Spleen (tissue), 11 donors: ENCODE measurements at regions not wholly inside any gene's neighbourhood (a gene's known extent, or its start where the extent isn't known, plus 50 kb on each side); places are given as distances from the start of the nearest gene placed in this dataset.

Experiments used
- DNase-seq: peaks from one replicate; pipeline ENCODE4 v3.0.0-alpha.2; 2020
- H3K27ac ChIP-seq, 8 donors: fragments of 200-600 bp; sonication (generic) in 7 of 8; 1 replicate in 4 of 8; 2 replicates in 4 of 8; pipeline versions ENCODE4 v1.5.0 to v1.8.0; 2016 to 2021; ENCODE audit warnings: inconsistent platforms in 4 of 8, mild to moderate bottlenecking in 4 of 8, moderate library complexity in 1 of 8
- H3K27me3 ChIP-seq, 7 donors: fragments of 200-600 bp; sonication (generic) in 6 of 7; replicated peaks in 1 of 7; 1 replicate in 4 of 7; 2 replicates in 3 of 7; pipeline versions ENCODE4 v1.5.0 to v1.8.0; 2016 to 2021; ENCODE audit warnings: inconsistent platforms in 3 of 7, mild to moderate bottlenecking in 1 of 7
- H3K36me3 ChIP-seq, 6 donors: fragments of 200-600 bp; sonication (generic) in 5 of 6; 1 replicate in 4 of 6; 2 replicates in 2 of 6; pipeline versions ENCODE4 v1.5.0 to v1.8.0; 2016 to 2021; ENCODE audit warnings: inconsistent platforms in 2 of 6
- H3K4me1 ChIP-seq, 6 donors: fragments of 200-600 bp; sonication (generic) in 5 of 6; 1 replicate in 3 of 6; 2 replicates in 3 of 6; pipeline versions ENCODE4 v1.5.0 to v1.8.0; 2016 to 2021; ENCODE audit warnings: inconsistent platforms in 3 of 6
- H3K4me3 ChIP-seq, 8 donors: fragments of 200-600 bp; sonication (generic) in 7 of 8; 1 replicate in 4 of 8; 2 replicates in 4 of 8; pipeline versions ENCODE4 v1.5.0 to v1.8.0; 2016 to 2021; ENCODE audit warnings: inconsistent platforms in 4 of 8, mild to moderate bottlenecking in 4 of 8, moderate library complexity in 2 of 8
- H3K9me3 ChIP-seq, 8 donors: fragments of 200-600 bp; sonication (generic) in 7 of 8; 1 replicate in 4 of 8; 2 replicates in 4 of 8; pipeline versions ENCODE4 v1.5.0 to v1.8.0; 2016 to 2021; ENCODE audit warnings: inconsistent platforms in 4 of 8
- CTCF ChIP-seq, 11 experiments: fragments of 200-600 bp in 7 of 11; fragments of 450-650 bp in 4 of 11; sonication (generic) in 4 of 11; IDR thresholded peaks in 8 of 11; conservative IDR thresholded peaks in 3 of 11; 1 replicate in 7 of 11; 2 replicates in 4 of 11; pipeline versions ENCODE4 v1.4.0 to v1.8.0; 2016 to 2021; ENCODE audit warnings: antibody characterized with exemption in 11 of 11, inconsistent platforms in 4 of 11, mild to moderate bottlenecking in 1 of 11
- POLR2A ChIP-seq, 3 donors: fragments of 450-650 bp; IDR thresholded peaks; one replicate each; pipeline ENCODE4 v1.5.1; 2017; ENCODE audit warnings: antibody characterized with exemption in 3 of 3, mild to moderate bottlenecking in 1 of 3
- POLR2AphosphoS5 ChIP-seq, 3 donors: sonication (generic); formaldehyde crosslinking; IDR thresholded peaks; one replicate each; pipeline ENCODE4 v1.5.1; 2017; ENCODE audit warnings: antibody characterized with exemption in 3 of 3
- WGBS, 5 donors: extraction: QIAGEN DNeasy Blood & Tissue Kit in 3 of 5; methylation state at CpG; one replicate each; pipeline versions ENCODE4 v1.1.5 to v1.1.7; 2013 to 2018; 5-methylcytosine and 5-hydroxymethylcytosine counted together
- intact Hi-C: fragments of 100-400 bp; cut with DNase I; formaldehyde crosslinking; loops from one replicate; pipeline ENCODE4 v1.15.0; 2023; ENCODE audit warnings: low total_unique reads
- donor health status: healthy with polysubstance abuse.
- donor health status: DM: no; HTN: no; CAD: no; lungs with moderate emphysema.
- donor health status: DM: no; HTN: no; CAD: no.
- donor health status: Bipolar disorder and iron deficiency.
- donor health status: healthy.
- donor health status: DM: no; HTN: no; CAD: no.
- donor health status: DM: yes; HTN: yes; CAD: no.

- intact Hi-C loops, result no loop called here
- H3K9me3 ChIP-seq, result no peaks in the 10 kb centered on the region
- no peak overlapping the region for H3K4me3 ChIP-seq
- no peaks in the 10 kb centered on the region for H3K36me3 ChIP-seq
- DNase-seq, result no peak
- no peaks in the 10 kb centered on the region for H3K4me1 ChIP-seq
- 24 to 82% (median 68%) methylated on average over 2 of the region's 2 CpGs for WGBS, 5 donors
- no peak overlapping the region for H3K27ac ChIP-seq
- H3K27me3 ChIP-seq, result peaks cover 0 to 5% (median 0%) of the 10 kb centered on the region in 7 donors
- no peak for TF ChIP-seq CTCF (IDR thresholded peaks at IDR 0.05 in 8 of 11, conservative IDR thresholded peaks at IDR 0.05 in 3 of 11)
Measured at GRCh38 chr12:65756956-65757511, 67.2 kb upstream of the HMGA2 start.

GRCh38 chr12:65758401-65758800, 65.9 kb upstream of the HMGA2 start:
- Histone ChIP-seq H3K4me3 (no peak overlapping the region), H3K27ac (no peak overlapping the region), H3K4me1 (no peaks in the 10 kb centered on the region), H3K9me3 (no peaks in the 10 kb centered on the region), H3K27me3 (peaks cover 0 to 5% (median 0%) of the 10 kb centered on the region in 7 donors), H3K36me3 (no peaks in the 10 kb centered on the region)
- TF ChIP-seq CTCF (IDR thresholded peaks at IDR 0.05 in 8 of 11, conservative IDR thresholded peaks at IDR 0.05 in 3 of 11) (no peak), POLR2AphosphoS5 (IDR thresholded peaks at IDR 0.05) (no peak), POLR2A (IDR thresholded peaks at IDR 0.05) (no peak)
- 68 to 89% (median 73%) methylated on average over 1 to 2 of the region's 2 CpGs for WGBS, 5 donors
- intact Hi-C loops, result no loop called here
- DNase-seq, result no peak

- H3K36me3 ChIP-seq, result no peaks in the 10 kb centered on the region
- no peaks in the 10 kb centered on the region for H3K9me3 ChIP-seq
- H3K4me3 ChIP-seq, result no peak overlapping the region
- H3K27me3 ChIP-seq, result peaks cover 0 to 5% (median 0%) of the 10 kb centered on the region in 7 donors
- whole genome bisulfite sequencing, 5 donors, result 86 to 94% (median 89%) methylated on average over 8 of the region's 8 CpGs
- no peak for DNase-seq
- no peak overlapping the region for H3K27ac ChIP-seq
- intact Hi-C loops, result no loop called here
- TF ChIP-seq CTCF (IDR thresholded peaks at IDR 0.05 in 8 of 11, conservative IDR thresholded peaks at IDR 0.05 in 3 of 11) (no peak), POLR2AphosphoS5 (IDR thresholded peaks at IDR 0.05) (no peak), POLR2A (IDR thresholded peaks at IDR 0.05) (no peak)
- H3K4me1 ChIP-seq, result no peaks in the 10 kb centered on the region
Measured at GRCh38 chr12:65759735-65760134, 64.5 kb upstream of the HMGA2 start.

GRCh38 chr12:65761301-65761700, 63.0 kb upstream of the HMGA2 start:
- H3K4me1 ChIP-seq, result no peaks in the 10 kb centered on the region
- DNase-seq, result no peak
- H3K36me3 ChIP-seq, result no peaks in the 10 kb centered on the region
- H3K27me3 ChIP-seq, result peaks cover 0 to 5% (median 0%) of the 10 kb centered on the region in 7 donors
- 71 to 85% (median 82%) methylated on average over 2 of the region's 2 CpGs for WGBS, 5 donors
- no peak overlapping the region for H3K27ac ChIP-seq
- H3K9me3 ChIP-seq, result no peaks in the 10 kb centered on the region
- intact Hi-C loops, result no loop called here
- no peak overlapping the region for H3K4me3 ChIP-seq
- TF ChIP-seq POLR2AphosphoS5 (IDR thresholded peaks at IDR 0.05) (no peak), CTCF (IDR thresholded peaks at IDR 0.05 in 8 of 11, conservative IDR thresholded peaks at IDR 0.05 in 3 of 11) (no peak), POLR2A (IDR thresholded peaks at IDR 0.05) (no peak)
